ENCODE measurements at regions not wholly inside any gene's neighbourhood (a gene's known extent, or its start where the extent isn't known, plus 50 kb on each side); places are given as distances from the start of the nearest gene placed in this dataset.

DNA sequence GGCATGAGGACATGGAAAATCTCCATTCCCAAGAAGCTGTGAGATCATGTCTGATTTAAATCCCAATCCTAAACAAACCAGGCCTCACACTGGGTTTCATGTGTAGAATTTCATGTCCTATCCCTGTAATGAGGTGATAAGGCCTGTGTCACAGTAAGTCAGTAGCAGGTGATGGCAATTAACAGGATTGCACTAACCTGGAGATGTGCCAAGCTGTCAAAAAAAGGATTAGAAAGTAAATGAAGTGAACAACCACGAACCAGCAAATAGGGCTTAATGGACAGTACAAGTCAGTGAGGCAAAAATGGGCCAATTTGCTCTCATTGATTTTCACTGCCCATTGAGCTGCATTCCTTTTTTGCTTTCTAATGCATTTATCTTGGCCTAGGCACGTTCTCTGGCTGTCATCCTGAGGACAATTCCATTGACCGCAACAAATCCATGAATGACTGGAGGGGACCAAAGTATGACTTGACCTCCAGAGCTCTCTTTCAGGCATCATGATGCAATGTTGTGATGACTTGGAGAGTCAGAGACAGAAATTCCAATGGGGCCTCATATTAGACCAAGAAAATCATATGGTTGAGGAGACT, 673.6 kb upstream of the ADGRL2 start:
- Histone ChIP-seq H3K4me3 (ENCODE audit: low read length) (no peak overlapping the region), H3K4me2 (ENCODE audit: low read depth, low read length) (no peak overlapping the region), H3K9ac (ENCODE audit: low read length) (no peak overlapping the region), H2AFZ (ENCODE audit: low read length) (no peak overlapping the region), H3K36me3 (replicated peaks; ENCODE audit: insufficient read depth, low read length) (no peaks in the 10 kb centered on the region), H3F3A (ENCODE audit: insufficient read depth, low read length) (0 out of 2 replicates have a peak, but pooled peaks cover 4% of the 10 kb centered on the region), H3K4me1 (ENCODE audit: low read length) (peaks cover 10% of the 10 kb centered on the region), H3K9me2 (replicated peaks; ENCODE audit: insufficient read depth, low read length) (no peaks in the 10 kb centered on the region), H3K79me2 (ENCODE audit: low read length) (no peaks in the 10 kb centered on the region), H4K20me1 (ENCODE audit: insufficient read depth, low read length) (no peaks in the 10 kb centered on the region), H3K9me3 (replicated peaks; ENCODE audit: insufficient read depth, low read length) (no peaks in the 10 kb centered on the region), H3K27ac (ENCODE audit: low read length) (no peak overlapping the region), H3K27me3 (replicated peaks; ENCODE audit: insufficient read depth, low read length) (no peaks in the 10 kb centered on the region)
- no peak for TF ChIP-seq EZH2phosphoT487 (IDR thresholded peaks at IDR 0.05; ENCODE audit: low read length)
- DNase-seq: no peak

DNA sequence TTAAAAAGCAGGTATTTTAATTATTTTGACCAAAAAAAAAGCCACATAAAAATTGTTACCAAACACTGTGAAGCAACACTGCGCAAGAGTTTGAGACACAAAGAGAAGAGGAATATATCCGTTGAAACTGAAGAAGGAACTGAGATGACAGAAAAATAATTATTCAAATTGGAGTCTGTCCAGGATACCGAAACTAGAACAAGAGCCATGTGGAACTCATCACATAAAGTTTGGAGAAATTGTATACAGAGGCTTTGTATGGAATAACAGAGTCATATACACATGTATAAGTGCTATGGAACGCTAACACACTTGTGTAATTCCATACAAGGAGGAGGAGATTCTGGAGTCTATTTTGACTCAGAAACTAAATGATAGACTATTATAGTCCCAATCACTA, 675.1 kb upstream of the ADGRL2 start:
- Histone ChIP-seq H3K79me2 (ENCODE audit: low read length) (no peaks in the 10 kb centered on the region), H2AFZ (ENCODE audit: low read length) (no peak overlapping the region), H3K9me2 (replicated peaks; ENCODE audit: insufficient read depth, low read length) (no peaks in the 10 kb centered on the region), H3K4me3 (ENCODE audit: low read length) (no peak overlapping the region), H3K4me2 (ENCODE audit: low read depth, low read length) (no peak overlapping the region), H3K9ac (ENCODE audit: low read length) (no peak overlapping the region), H4K20me1 (ENCODE audit: insufficient read depth, low read length) (no peaks in the 10 kb centered on the region), H3K27ac (ENCODE audit: low read length) (no peak overlapping the region), H3F3A (ENCODE audit: insufficient read depth, low read length) (0 out of 2 replicates have a peak, but pooled peaks cover 4% of the 10 kb centered on the region), H3K27me3 (replicated peaks; ENCODE audit: insufficient read depth, low read length) (no peaks in the 10 kb centered on the region), H3K36me3 (replicated peaks; ENCODE audit: insufficient read depth, low read length) (no peaks in the 10 kb centered on the region), H3K4me1 (ENCODE audit: low read length) (peaks cover 10% of the 10 kb centered on the region), H3K9me3 (replicated peaks; ENCODE audit: insufficient read depth, low read length) (no peaks in the 10 kb centered on the region)
- TF ChIP-seq EZH2phosphoT487 (IDR thresholded peaks at IDR 0.05; ENCODE audit: low read length): no peak
- TF ChIP-seq, protein P1, sequence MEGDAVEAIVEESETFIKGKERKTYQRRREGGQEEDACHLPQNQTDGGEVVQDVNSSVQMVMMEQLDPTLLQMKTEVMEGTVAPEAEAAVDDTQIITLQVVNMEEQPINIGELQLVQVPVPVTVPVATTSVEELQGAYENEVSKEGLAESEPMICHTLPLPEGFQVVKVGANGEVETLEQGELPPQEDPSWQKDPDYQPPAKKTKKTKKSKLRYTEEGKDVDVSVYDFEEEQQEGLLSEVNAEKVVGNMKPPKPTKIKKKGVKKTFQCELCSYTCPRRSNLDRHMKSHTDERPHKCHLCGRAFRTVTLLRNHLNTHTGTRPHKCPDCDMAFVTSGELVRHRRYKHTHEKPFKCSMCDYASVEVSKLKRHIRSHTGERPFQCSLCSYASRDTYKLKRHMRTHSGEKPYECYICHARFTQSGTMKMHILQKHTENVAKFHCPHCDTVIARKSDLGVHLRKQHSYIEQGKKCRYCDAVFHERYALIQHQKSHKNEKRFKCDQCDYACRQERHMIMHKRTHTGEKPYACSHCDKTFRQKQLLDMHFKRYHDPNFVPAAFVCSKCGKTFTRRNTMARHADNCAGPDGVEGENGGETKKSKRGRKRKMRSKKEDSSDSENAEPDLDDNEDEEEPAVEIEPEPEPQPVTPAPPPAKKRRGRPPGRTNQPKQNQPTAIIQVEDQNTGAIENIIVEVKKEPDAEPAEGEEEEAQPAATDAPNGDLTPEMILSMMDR (IDR thresholded peaks at IDR 0.05; ENCODE audit: low read length): no peak
- TF ChIP-seq EZH2 (optimal IDR thresholded peaks at IDR 0.05; ENCODE audit: low read depth, low read length): no peak
- no peak for DNase-seq

DNA sequence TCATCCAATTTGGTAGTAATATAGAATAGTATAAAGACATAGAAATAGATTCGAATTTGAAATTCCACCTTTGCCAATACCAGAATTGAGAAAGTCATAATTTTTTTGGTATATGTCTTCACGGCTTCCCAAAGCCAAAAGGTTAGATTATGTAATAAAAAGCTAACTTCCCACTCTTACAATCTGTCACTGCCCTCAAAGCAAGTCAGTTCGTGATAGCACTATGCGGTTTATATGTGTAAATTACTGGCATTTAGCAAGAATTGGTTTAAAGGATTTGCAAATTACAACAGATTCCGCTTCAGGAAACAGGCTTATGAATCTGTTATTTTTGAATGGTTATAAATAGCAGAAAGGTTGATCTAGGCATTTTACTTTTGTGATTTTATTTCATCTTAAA, 679.4 kb upstream of the ADGRL2 start:
- H3K9me3 ChIP-seq (replicated peaks; ENCODE audit: insufficient read depth, low read length): no peaks in the 10 kb centered on the region
- TF ChIP-seq EZH2 (optimal IDR thresholded peaks at IDR 0.05; ENCODE audit: low read depth, low read length) (no peak), EZH2phosphoT487 (IDR thresholded peaks at IDR 0.05; ENCODE audit: low read length) (no peak)
- TF ChIP-seq, protein P1 (IDR thresholded peaks at IDR 0.05; ENCODE audit: low read length): no peak

DNA sequence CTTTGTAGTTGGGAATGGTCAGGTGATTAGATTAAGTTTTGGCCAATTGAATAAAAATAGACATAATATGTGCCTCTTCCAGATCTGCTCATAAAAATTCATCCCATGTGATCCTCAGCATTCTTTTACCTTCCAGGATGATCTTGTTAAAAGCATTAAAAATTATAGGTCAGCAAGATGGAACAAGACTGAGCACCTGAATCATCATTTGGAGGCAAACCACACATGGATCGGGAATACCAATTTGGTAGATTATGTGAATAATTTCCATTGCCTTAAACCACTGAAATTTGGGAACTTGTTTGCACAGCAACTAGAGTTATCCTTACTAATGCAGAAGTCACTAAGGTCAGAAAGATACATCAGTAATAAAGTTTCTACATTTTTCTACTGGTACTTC, 681.4 kb upstream of the ADGRL2 start:
- Histone ChIP-seq H3K4me3 (ENCODE audit: low read length) (no peak overlapping the region), H3K4me1 (ENCODE audit: low read length) (no peaks in the 10 kb centered on the region), H3K79me2 (ENCODE audit: low read length) (no peaks in the 10 kb centered on the region), H3K27ac (ENCODE audit: low read length) (no peak overlapping the region), H3K4me2 (ENCODE audit: low read depth, low read length) (no peak overlapping the region), H3K36me3 (replicated peaks; ENCODE audit: insufficient read depth, low read length) (no peaks in the 10 kb centered on the region), H3K9ac (ENCODE audit: low read length) (no peak overlapping the region), H3K9me3 (replicated peaks; ENCODE audit: insufficient read depth, low read length) (no peaks in the 10 kb centered on the region), H2AFZ (ENCODE audit: low read length) (no peak overlapping the region), H3F3A (ENCODE audit: insufficient read depth, low read length) (no peaks in the 10 kb centered on the region), H4K20me1 (ENCODE audit: insufficient read depth, low read length) (no peaks in the 10 kb centered on the region), H3K27me3 (replicated peaks; ENCODE audit: insufficient read depth, low read length) (no peaks in the 10 kb centered on the region), H3K9me2 (replicated peaks; ENCODE audit: insufficient read depth, low read length) (no peaks in the 10 kb centered on the region)
- TF ChIP-seq EZH2phosphoT487 (IDR thresholded peaks at IDR 0.05; ENCODE audit: low read length) (no peak), EZH2 (optimal IDR thresholded peaks at IDR 0.05; ENCODE audit: low read depth, low read length) (no peak)
- TF ChIP-seq, protein P1 (IDR thresholded peaks at IDR 0.05; ENCODE audit: low read length): no peak
- no peak for DNase-seq

More for the DNA sequence above, 679.4 kb upstream of the ADGRL2 start:
- no peaks in the 10 kb centered on the region for H3F3A ChIP-seq (ENCODE audit: insufficient read depth, low read length)
- no peak overlapping the region for H3K27ac ChIP-seq (ENCODE audit: low read length)
- no peaks in the 10 kb centered on the region for H4K20me1 ChIP-seq (ENCODE audit: insufficient read depth, low read length)
- no peaks in the 10 kb centered on the region for H3K27me3 ChIP-seq (replicated peaks; ENCODE audit: insufficient read depth, low read length)
- DNase-seq: no peak
- H3K4me2 ChIP-seq (ENCODE audit: low read depth, low read length): no peak overlapping the region
- H3K36me3 ChIP-seq (replicated peaks; ENCODE audit: insufficient read depth, low read length): no peaks in the 10 kb centered on the region
- no peaks in the 10 kb centered on the region for H3K9me2 ChIP-seq (replicated peaks; ENCODE audit: insufficient read depth, low read length)
- H3K79me2 ChIP-seq (ENCODE audit: low read length): no peaks in the 10 kb centered on the region
- H2AFZ ChIP-seq (ENCODE audit: low read length): no peak overlapping the region
- H3K4me3 ChIP-seq (ENCODE audit: low read length): no peak overlapping the region
- H3K9ac ChIP-seq (ENCODE audit: low read length): no peak overlapping the region
- H3K4me1 ChIP-seq (ENCODE audit: low read length): no peaks in the 10 kb centered on the region

All from MM.1S (cell line).